ENCODE measurements at regions not wholly inside any gene's neighbourhood (a gene's known extent, or its start where the extent isn't known, plus 50 kb on each side); places are given as distances from the start of the nearest gene placed in this dataset.

DNA sequence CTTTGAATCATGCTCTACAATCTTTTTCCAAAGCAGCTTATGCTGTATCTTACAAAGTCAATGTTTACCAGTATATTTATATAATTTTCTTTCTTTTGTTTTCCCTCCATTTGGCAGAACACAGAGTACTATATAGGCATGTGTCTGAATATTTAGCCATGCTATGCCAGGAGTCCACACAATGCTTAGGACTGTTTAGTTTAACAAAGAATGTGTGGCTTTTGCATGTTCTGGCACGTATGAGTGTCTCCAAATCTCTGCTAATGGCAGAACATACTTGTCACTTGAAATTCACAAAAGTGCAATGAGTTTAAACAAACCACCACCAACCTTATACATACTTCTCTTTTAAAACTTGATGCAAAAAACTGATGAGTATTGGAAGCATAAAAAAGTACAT, 268.0 kb downstream of the NR4A2 start:
- intact Hi-C loops (cut with micrococcal nuclease), result no loop called here
- Histone ChIP-seq H3K9me2 (replicated peaks; ENCODE audit: low read length) (no peaks in the 10 kb centered on the region), H3K79me2 (ENCODE audit: low read length) (no peaks in the 10 kb centered on the region), H3K27ac (ENCODE audit: low read length) (no peak overlapping the region), H3K27me3 (ENCODE audit: low read length) (no peaks in the 10 kb centered on the region), H3K4me2 (ENCODE audit: low read length) (no peak overlapping the region), H3K36me3 (ENCODE audit: low read depth, low read length) (no peaks in the 10 kb centered on the region), H3K4me1 (ENCODE audit: insufficient read depth, low read length) (no peaks in the 10 kb centered on the region), H3K4me3 (ENCODE audit: low read length) (no peak overlapping the region), H3F3A (ENCODE audit: low read length, unreplicated experiment) (no peaks in the 10 kb centered on the region), H3K9me3 (ENCODE audit: low read length) (no peaks in the 10 kb centered on the region), H2AFZ (ENCODE audit: low read length) (no peak overlapping the region), H3K9ac (ENCODE audit: low read length) (no peak overlapping the region), H4K20me1 (ENCODE audit: low read length) (no peaks in the 10 kb centered on the region)
- TF ChIP-seq EZH2phosphoT487 (IDR thresholded peaks at IDR 0.05; ENCODE audit: borderline replicate concordance, low read length), result no peak
- TF ChIP-seq, protein P1, sequence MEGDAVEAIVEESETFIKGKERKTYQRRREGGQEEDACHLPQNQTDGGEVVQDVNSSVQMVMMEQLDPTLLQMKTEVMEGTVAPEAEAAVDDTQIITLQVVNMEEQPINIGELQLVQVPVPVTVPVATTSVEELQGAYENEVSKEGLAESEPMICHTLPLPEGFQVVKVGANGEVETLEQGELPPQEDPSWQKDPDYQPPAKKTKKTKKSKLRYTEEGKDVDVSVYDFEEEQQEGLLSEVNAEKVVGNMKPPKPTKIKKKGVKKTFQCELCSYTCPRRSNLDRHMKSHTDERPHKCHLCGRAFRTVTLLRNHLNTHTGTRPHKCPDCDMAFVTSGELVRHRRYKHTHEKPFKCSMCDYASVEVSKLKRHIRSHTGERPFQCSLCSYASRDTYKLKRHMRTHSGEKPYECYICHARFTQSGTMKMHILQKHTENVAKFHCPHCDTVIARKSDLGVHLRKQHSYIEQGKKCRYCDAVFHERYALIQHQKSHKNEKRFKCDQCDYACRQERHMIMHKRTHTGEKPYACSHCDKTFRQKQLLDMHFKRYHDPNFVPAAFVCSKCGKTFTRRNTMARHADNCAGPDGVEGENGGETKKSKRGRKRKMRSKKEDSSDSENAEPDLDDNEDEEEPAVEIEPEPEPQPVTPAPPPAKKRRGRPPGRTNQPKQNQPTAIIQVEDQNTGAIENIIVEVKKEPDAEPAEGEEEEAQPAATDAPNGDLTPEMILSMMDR (conservative IDR thresholded peaks at IDR 0.05; ENCODE audit: low read depth, low read length), result no peak
- TF ChIP-seq EZH2 (IDR thresholded peaks at IDR 0.05; ENCODE audit: low read length, unreplicated experiment), result no peak
- ChIA-PET POLR2A (ENCODE audit: unreplicated experiment) (interaction anchor here (0.7 kb wide), 1 partner anchor 601 kb away, joined by 3 read pairs; no protein-coding TSS in a partner anchor), CTCF (no interaction called here)
- no peak for ATAC-seq
- no peak for DNase-seq
- no TSS peak for BruUV-seq (replicated peaks)

DNA sequence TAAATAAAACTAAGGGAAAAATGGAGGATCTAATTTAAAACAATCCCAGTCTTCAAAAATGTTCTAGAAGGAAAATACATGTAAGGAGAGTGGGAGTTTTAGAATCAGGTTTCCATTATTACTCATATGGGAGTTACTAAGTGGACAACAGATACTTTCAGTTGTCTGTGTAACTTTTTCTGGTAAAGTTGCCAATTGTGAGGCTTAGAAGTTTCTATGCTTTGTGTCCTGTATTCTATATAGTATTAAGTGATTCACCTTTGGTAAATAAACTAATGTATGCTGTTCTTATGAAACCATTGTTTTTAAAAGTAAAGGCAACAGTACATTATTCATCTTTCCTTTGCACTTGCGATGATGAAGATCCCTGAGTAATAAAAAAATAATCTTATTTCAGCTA, 274.9 kb downstream of the NR4A2 start:
- Histone ChIP-seq H3F3A (ENCODE audit: low read length, unreplicated experiment) (no peaks in the 10 kb centered on the region), H3K4me2 (ENCODE audit: low read length) (peak overlapping the region; percentile 75), H3K4me3 (ENCODE audit: low read length) (peak overlapping the region; percentile 33; the same call in 1 of the 2 replicates), H3K79me2 (ENCODE audit: low read length) (no peaks in the 10 kb centered on the region), H3K36me3 (ENCODE audit: low read depth, low read length) (no peaks in the 10 kb centered on the region), H3K27ac (ENCODE audit: low read length) (peak overlapping the region; percentile 98), H3K4me1 (ENCODE audit: insufficient read depth, low read length) (peaks cover 25% of the 10 kb centered on the region), H2AFZ (ENCODE audit: low read length) (peak overlapping the region; percentile 49; the same call in 1 of the 2 replicates), H3K9me3 (ENCODE audit: low read length) (no peaks in the 10 kb centered on the region), H4K20me1 (ENCODE audit: low read length) (no peaks in the 10 kb centered on the region), H3K9me2 (replicated peaks; ENCODE audit: low read length) (no peaks in the 10 kb centered on the region), H3K27me3 (ENCODE audit: low read length) (no peaks in the 10 kb centered on the region), H3K9ac (ENCODE audit: low read length) (peak overlapping the region; percentile 71)
- peak; percentile 93 for ATAC-seq
- intact Hi-C loops (cut with micrococcal nuclease), result loop anchor here (5.0 to 10.0 kb wide), 2 partner anchors 275 to 343 kb away; partner anchors contain the start of gene NR4A2
- CTCF ChIA-PET, result no interaction called here
- POLR2A ChIA-PET (ENCODE audit: unreplicated experiment), result no interaction called here
- TF ChIP-seq, protein P1 (conservative IDR thresholded peaks at IDR 0.05; ENCODE audit: low read depth, low read length), result no peak
- TF ChIP-seq EZH2phosphoT487 (IDR thresholded peaks at IDR 0.05; ENCODE audit: borderline replicate concordance, low read length) (no peak), EZH2 (IDR thresholded peaks at IDR 0.05; ENCODE audit: low read length, unreplicated experiment) (no peak)
- peak; percentile 93 for DNase-seq
- no TSS peak for BruUV-seq (replicated peaks)

DNA sequence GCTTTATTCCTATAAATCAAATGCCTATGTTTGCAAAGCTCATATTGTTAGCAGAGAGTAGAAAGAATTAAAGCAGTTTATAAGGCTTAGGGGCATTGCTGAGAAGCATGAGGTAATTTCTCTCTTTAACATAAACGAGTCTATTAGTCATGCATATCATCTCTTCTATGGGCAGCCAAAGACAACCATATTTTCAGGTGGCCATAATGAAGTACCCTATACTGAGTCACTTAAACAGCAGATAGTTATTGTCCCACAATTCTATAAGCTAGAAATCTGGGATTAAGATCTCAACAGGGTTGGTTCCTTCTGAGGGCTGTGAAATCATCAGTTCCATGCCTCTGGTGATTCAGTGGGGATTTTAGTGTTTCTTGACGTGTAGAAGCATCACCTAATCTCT, 277.5 kb downstream of the NR4A2 start:
- Histone ChIP-seq H3K4me3 (ENCODE audit: low read length) (no peak overlapping the region), H3K4me1 (ENCODE audit: insufficient read depth, low read length) (peaks cover 25% of the 10 kb centered on the region), H3K36me3 (ENCODE audit: low read depth, low read length) (no peaks in the 10 kb centered on the region), H3K79me2 (ENCODE audit: low read length) (no peaks in the 10 kb centered on the region), H3K27me3 (ENCODE audit: low read length) (no peaks in the 10 kb centered on the region), H3F3A (ENCODE audit: low read length, unreplicated experiment) (no peaks in the 10 kb centered on the region), H3K9me3 (ENCODE audit: low read length) (no peaks in the 10 kb centered on the region), H3K9me2 (replicated peaks; ENCODE audit: low read length) (no peaks in the 10 kb centered on the region), H2AFZ (ENCODE audit: low read length) (no peak overlapping the region), H3K4me2 (ENCODE audit: low read length) (no peak overlapping the region), H4K20me1 (ENCODE audit: low read length) (no peaks in the 10 kb centered on the region), H3K9ac (ENCODE audit: low read length) (no peak overlapping the region), H3K27ac (ENCODE audit: low read length) (no peak overlapping the region)
- ATAC-seq (no peak), DNase-seq (no peak)
- CTCF ChIA-PET, result no interaction called here
- no TSS peak for BruUV-seq (replicated peaks)
- intact Hi-C loops (cut with micrococcal nuclease), result loop anchor here (5.0 to 10.0 kb wide), 2 partner anchors 277 to 340 kb away; partner anchors contain the start of gene NR4A2
- no peak for TF ChIP-seq EZH2phosphoT487 (IDR thresholded peaks at IDR 0.05; ENCODE audit: borderline replicate concordance, low read length)
- no peak for TF ChIP-seq EZH2 (IDR thresholded peaks at IDR 0.05; ENCODE audit: low read length, unreplicated experiment)
- TF ChIP-seq, protein P1 (conservative IDR thresholded peaks at IDR 0.05; ENCODE audit: low read depth, low read length), result no peak
- POLR2A ChIA-PET (ENCODE audit: unreplicated experiment), result no interaction called here
